ENCODE measurements at regions not wholly inside any gene's neighbourhood (a gene's known extent, or its start where the extent isn't known, plus 50 kb on each side); places are given as distances from the start of the nearest gene placed in this dataset.

DNA sequence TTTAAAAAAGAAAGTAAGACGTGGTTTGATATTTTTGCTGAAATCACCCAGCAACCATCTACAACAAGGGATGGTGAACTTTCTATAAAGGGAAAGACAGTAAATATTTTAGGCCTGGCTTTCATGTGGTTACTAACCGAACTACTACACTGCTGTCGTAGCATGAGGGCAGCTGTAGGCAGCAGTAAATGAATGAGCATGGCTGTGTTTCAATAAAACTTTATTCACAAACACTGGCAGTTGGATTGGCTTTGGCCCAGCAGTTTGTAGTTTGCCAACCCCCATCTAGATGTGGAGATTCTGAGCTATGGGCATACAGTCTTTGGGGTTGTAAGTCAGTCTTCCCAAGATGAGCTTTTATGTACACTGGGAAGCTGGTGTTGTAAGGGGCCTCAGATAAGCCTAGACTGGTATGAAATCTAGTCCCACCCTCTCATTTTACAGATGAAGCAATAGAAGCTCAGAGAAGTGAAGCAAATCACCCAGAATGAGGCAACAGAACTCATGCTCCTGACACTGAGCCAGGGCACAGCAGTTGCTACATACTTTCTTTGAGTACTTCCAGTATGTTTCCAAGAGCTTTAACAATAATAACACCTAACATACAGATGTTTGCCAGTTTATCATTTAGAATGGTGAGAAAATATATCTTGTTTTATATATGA, 204.4 kb downstream of the ADAMTS15 start:
- H3K27ac ChIP-seq, result peak overlapping the region in 9 of 10 donors; percentile 54 to 75 (median 71)
- peaks cover 7 to 63% (median 44%) of the 10 kb centered on the region in 9 donors for H3K4me1 ChIP-seq
- 89 to 93% methylated on average over 3 of the region's 3 CpGs for WGBS, 2 donors
- no peak overlapping the region for H3K4me3 ChIP-seq
- intact Hi-C loops (cut with DNase I), result loop anchor here in 4 of 10 donors (2.0 to 5.0 kb wide), 6 partner anchors 46 to 202 kb away; no protein-coding TSS in a partner anchor
- peak in 2 of 8 donors; percentile 21 to 63 for ATAC-seq
- H3K27me3 ChIP-seq, result no peaks in the 10 kb centered on the region
- peaks cover 0 to 15% (median 0%) of the 10 kb centered on the region in 11 donors for H3K9me3 ChIP-seq
- peak in 1 of 2 donors; percentile 49 for DNase-seq
- H3K36me3 ChIP-seq, result no peaks in the 10 kb centered on the region
- TF ChIP-seq, protein P1, sequence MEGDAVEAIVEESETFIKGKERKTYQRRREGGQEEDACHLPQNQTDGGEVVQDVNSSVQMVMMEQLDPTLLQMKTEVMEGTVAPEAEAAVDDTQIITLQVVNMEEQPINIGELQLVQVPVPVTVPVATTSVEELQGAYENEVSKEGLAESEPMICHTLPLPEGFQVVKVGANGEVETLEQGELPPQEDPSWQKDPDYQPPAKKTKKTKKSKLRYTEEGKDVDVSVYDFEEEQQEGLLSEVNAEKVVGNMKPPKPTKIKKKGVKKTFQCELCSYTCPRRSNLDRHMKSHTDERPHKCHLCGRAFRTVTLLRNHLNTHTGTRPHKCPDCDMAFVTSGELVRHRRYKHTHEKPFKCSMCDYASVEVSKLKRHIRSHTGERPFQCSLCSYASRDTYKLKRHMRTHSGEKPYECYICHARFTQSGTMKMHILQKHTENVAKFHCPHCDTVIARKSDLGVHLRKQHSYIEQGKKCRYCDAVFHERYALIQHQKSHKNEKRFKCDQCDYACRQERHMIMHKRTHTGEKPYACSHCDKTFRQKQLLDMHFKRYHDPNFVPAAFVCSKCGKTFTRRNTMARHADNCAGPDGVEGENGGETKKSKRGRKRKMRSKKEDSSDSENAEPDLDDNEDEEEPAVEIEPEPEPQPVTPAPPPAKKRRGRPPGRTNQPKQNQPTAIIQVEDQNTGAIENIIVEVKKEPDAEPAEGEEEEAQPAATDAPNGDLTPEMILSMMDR (IDR thresholded peaks at IDR 0.05), result no peak

DNA sequence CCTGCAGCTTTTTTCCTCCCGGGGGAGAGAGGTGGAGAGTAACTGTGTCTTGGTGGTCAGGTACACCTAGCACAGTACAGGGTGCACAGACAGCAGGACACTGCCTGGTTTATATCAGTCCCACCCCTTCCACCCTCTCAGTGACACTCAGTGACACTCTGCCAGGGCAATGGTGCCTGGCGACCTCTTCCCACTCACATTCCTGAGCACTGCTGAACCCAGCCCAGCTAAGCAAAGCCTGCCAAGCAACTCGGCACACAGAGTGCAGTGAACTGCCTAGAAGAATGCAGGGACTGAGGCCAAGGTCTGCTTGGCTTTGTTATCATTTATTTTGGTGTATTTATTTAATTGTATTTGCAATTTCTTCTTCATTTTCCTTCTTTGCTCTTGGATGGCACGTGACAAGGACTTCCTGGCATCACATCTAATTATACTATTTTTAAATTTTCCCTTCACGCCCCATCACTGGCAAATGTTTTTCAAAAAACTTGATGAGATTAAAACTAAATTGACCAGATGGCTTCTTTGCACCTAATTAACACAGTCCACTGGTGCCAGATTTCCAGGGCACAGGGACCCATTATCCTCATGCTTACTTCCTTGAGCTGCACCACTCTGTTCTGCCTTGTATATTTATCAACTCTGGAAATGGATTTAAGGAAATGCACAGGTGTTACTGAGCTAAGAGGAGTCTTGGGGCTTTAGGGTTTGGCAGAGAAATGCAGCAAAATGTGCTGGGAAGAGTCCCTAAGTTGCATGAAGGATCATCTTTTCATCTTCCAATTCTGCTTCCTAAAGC, 205.6 kb downstream of the ADAMTS15 start:
- Histone ChIP-seq H3K27me3 (no peaks in the 10 kb centered on the region), H3K9me3 (peaks cover 0 to 16% (median 0%) of the 10 kb centered on the region in 11 donors), H3K4me1 (peaks cover 7 to 50% (median 34%) of the 10 kb centered on the region in 9 donors), H3K4me3 (no peak overlapping the region), H3K27ac (peak overlapping the region; percentile 1 to 75 (median 68)), H3K36me3 (no peaks in the 10 kb centered on the region)
- 15 to 23% methylated on average over 5 of the region's 5 CpGs for WGBS, 2 donors
- intact Hi-C loops (cut with DNase I), result loop anchor here in 4 of 10 donors (2.0 to 5.0 kb wide), 7 partner anchors 19 to 203 kb away; no protein-coding TSS in a partner anchor
- TF ChIP-seq, protein P1 (IDR thresholded peaks at IDR 0.05), result no peak
- peak; percentile 94 to 98 (median 96) for ATAC-seq
- peak; percentile 84 to 85 for DNase-seq

DNA sequence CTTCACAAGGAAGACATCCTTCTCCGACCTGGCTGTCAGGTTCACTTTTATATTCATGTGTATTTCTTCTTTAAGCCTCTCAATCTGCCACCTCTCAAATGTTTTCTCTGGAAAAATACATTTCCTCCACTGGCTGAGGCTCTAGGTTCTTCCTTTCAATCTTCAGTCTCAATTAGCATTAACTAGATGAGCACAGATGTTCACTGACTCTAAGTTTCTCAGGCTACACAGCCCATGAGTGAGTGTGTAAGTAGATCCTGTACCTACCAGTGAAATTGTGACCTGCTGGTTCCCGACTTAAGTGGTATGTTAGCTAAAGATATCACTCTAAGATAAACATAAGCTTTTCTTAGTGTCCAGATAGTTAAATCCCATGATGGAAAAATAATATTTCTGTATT, 206.9 kb downstream of the ADAMTS15 start:
- DNase-seq (no peak), ATAC-seq (no peak)
- intact Hi-C loops (cut with DNase I), result loop anchor here in 2 of 10 donors (2.0 kb wide), 1 partner anchor 18 kb away; no protein-coding TSS in a partner anchor
- H3K9me3 ChIP-seq, result peaks cover 0 to 16% (median 0%) of the 10 kb centered on the region in 11 donors
- peak overlapping the region in 6 of 10 donors; percentile 10 to 74 (median 60) for H3K27ac ChIP-seq
- WGBS, 2 donors, result 49 to 63% methylated on average over 2 of the region's 2 CpGs
- H3K36me3 ChIP-seq, result no peaks in the 10 kb centered on the region
- TF ChIP-seq, protein P1 (IDR thresholded peaks at IDR 0.05), result no peak
- H3K27me3 ChIP-seq, result no peaks in the 10 kb centered on the region
- H3K4me3 ChIP-seq, result no peak overlapping the region
- peaks cover 7 to 38% (median 30%) of the 10 kb centered on the region in 9 donors for H3K4me1 ChIP-seq

DNA sequence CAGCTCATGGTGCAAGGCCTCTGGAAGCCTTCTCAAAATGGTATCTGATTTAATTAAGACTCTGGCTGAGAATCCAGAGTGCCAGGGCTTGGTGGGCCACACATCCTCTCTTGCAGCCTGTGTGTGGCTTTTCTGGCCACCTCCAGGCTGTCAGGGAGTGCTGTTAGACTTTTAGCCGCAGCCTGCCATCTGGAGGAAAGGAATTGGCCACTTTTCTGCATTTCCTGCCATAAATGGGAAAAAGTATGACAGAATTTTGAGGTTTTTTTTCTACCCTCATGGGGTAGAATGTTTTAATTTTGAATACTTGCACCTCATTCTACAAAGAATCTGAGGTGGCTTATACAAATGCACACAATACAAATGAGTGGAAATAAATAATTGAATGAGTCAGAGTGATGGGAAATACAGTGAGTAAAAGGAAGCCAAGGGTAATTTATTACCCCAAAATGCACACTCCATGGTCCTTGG, 218.4 kb downstream of the ADAMTS15 start:
- DNase-seq (no peak), ATAC-seq (peak in 1 of 8 donors; percentile 48)
- TF ChIP-seq, protein P1 (IDR thresholded peaks at IDR 0.05), result peak in 1 of 9 donors; percentile 9
- Histone ChIP-seq H3K9me3 (no peaks in the 10 kb centered on the region), H3K27ac (no peak overlapping the region), H3K27me3 (no peaks in the 10 kb centered on the region), H3K4me1 (peaks cover 0 to 6% (median under 1%) of the 10 kb centered on the region in 9 donors), H3K36me3 (no peaks in the 10 kb centered on the region), H3K4me3 (no peak overlapping the region)
- intact Hi-C loops (cut with DNase I), result no loop called here
- WGBS, 2 donors, result 64 to 70% methylated on average over 1 of the region's 1 CpG

Measured in heart right ventricle (tissue), 16 donors.